ENCODE measurements at regions not wholly inside any gene's neighbourhood (a gene's known extent, or its start where the extent isn't known, plus 50 kb on each side); places are given as distances from the start of the nearest gene placed in this dataset.
A peak's percentile ranks its signal among the peaks of the same experiment; 100 is the strongest.
"Not testable (repeated sequence)": the region's sequence is repeated elsewhere in the genome, so short reads cannot be mapped to it uniquely, and the experiment has no call there.

GRCh38 chr7:55299273-55299967 is 65.7 kb upstream of the LANCL2 start:
- DNase-seq (ENCODE audit: low read depth in 2 of 3, low spot score in 1 of 3): no peak

DNA sequence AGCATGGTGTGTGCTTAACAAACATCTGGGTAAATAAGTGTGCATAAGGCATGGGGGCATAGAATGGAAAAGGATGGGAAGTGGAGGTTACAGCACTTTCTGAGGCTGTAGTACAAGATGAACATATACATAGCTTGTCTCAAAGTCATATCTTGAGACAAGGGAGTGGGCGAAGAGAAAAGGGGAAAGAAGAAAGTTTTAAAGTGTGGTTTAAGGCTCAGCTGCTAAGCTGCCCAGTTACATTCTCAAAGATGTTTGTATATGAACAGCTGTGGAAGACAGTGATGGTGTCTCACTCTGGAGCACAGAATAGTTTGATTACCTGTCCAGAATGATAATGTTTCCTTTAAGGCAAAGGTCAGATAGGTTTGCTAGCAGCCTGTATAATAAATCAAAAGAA is 61.9 kb upstream of the LANCL2 start:
- DNase-seq (ENCODE audit: low read depth in 2 of 3, low spot score in 1 of 3): no peak

GRCh38 chr7:55304018-55304762 is 60.9 kb upstream of the LANCL2 start:
- no peak for DNase-seq (ENCODE audit: low read depth in 2 of 3, low spot score in 1 of 3)

DNA sequence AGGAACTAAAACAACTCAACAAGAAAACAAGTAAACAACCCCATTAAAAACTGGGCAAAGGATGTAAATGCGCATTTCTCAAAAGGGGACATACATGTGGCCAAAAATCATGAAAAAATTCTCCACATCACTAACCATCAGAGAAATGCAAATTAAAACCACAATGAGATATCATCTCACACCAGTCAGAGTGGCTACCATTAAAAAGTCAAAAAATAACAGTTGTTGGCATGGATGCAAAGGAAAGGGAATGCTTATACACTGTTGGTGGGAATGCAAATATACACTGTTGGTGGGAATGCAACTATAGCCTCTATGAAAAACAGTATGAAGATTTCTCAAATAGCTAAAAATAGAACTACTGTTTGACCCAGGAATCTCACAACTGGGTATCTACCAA is 60.0 kb upstream of the LANCL2 start:
- DNase-seq (ENCODE audit: low read depth in 2 of 3, low spot score in 1 of 3): no peak

DNA sequence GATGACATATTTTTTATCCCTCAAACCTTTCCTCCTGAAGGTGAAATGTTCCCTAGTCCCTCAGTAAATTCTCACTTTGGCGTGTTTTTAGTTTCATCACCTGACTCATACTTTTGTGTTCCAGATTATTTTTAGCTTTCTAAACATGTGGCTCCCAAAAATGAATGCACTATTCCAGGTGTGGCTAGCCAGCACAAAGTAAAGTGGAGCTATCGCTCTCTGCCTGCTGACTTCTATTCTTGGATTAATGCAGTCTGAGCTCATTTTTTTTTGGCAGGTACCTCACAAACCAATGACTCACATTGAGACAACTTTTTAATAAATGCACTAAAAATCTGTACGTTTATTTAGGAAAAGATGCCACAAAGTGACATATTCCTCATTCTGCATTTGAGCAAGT is 58.8 kb upstream of the LANCL2 start:
- DNase-seq (ENCODE audit: low read depth in 2 of 3, low spot score in 1 of 3): no peak

DNA sequence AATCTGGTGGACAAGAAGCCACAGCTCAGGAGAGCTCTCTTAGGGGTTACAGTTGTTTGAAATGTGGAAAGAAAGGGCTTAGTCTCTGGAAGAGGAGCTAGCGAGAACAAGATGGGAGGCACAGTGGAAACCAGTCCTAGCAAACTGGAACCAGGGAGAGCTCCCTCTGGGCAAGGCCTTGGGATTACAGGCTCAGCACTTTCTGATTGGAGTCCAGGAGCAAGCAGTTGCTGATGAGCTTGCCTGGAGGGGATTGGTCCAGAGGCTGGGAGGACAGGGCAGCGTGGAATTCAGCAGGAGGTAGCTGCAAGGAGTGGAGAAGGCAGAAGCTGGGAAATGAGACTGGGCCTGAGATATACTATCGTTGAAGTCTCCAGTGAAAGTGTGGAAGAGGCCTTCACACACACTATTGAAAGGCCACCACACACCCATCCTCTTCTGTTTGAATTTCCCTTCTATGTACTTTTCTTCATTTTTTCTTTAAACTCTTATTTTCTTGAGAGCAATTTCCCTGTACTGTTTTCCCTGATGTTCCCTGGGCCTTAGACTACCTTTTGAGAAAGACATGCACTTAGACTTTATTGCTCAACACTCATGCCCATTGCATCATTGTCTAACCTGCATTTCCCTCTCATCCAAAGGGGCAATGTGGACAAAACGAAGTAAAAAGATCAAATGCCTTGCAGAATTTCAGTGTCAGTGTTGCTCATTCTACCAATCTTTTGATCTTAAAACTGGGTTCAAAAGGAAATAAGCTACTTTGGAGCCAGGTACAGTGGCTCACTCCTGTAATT is 57.8 kb upstream of the LANCL2 start:
- no peak for DNase-seq (ENCODE audit: low read depth in 2 of 3, low spot score in 1 of 3)

DNA sequence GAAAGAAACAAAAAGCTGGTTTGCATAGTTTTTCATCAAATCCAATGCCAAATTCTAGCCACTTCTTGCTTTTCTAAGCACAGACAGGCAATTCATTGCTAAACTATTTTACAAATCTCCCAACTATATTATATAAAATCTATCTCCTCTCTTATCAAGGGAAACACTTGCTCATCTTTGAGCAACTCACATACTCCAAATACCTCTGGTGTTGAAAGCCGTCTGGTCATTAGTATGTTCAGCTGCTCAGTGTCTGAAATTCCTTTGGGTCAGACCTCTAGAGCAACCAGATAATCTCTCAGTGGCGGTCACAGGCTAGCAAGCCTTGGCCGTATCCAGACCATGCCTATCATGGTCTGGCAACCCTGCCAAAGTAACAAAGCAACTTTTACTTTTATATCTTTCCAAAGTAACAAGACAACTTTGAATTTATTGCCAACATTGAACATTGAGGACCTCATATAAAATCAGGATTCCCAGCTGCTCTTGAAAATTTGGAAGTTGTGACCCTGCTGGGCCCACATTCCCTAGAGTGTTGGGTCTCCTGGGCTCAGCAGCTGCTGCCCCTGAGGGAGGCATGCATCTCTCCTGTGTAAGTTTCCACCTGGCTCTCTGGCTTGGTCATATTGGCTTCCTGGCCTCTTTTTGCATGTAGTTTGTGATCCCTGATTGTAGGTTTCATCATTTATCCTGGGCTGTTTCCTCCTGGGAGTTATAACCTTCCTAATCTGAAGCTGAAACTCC is 56.8 kb upstream of the LANCL2 start:
- DNase-seq (ENCODE audit: low read depth in 2 of 3, low spot score in 1 of 3): no peak

DNA sequence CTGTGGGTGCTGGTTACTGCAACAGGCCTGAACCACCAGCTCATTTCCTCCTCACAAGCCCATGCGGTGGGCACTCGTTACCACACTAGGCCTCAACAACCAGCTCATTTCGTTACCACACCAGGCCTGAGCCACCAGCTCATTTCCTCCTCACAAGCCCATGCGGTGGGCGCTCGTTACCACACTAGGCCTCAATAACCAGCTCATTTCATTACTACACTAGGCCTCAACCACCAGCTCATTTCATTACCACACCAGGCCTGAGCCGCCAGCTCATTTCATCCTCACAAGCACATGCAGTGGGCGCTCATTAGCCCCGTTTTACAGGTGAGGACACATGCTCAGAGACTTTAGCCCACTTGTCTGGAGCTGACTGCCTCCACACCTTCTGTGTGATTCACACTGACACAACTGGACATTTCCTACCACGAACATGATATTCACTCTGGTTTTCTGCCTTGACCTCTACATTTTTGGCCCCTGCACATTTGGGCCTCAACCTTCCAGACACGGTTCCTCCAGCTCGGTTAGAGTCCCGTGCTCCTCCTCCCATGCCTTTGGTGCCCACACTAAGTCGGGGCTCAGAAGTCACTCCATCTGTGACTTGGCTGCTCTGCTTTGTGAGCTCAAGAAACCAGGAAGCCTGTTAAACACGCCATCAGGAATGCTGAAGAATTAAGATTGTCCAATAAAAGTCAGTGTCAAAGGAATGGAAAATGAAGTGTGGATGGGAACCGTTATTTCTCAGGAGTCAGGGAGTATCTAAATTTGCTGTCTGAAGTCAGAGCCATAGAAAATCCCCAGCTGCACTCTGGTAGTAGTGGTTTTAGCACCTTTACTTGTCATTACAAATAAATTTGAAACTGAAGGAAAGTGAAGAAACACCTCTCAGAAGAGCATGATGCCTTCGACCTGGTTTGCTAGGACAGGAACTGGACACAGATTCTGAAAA is 55.8 kb upstream of the LANCL2 start:
- peak; percentile 40 to 78 (median 63) for DNase-seq (ENCODE audit: low read depth in 2 of 3, low spot score in 1 of 3)

DNA sequence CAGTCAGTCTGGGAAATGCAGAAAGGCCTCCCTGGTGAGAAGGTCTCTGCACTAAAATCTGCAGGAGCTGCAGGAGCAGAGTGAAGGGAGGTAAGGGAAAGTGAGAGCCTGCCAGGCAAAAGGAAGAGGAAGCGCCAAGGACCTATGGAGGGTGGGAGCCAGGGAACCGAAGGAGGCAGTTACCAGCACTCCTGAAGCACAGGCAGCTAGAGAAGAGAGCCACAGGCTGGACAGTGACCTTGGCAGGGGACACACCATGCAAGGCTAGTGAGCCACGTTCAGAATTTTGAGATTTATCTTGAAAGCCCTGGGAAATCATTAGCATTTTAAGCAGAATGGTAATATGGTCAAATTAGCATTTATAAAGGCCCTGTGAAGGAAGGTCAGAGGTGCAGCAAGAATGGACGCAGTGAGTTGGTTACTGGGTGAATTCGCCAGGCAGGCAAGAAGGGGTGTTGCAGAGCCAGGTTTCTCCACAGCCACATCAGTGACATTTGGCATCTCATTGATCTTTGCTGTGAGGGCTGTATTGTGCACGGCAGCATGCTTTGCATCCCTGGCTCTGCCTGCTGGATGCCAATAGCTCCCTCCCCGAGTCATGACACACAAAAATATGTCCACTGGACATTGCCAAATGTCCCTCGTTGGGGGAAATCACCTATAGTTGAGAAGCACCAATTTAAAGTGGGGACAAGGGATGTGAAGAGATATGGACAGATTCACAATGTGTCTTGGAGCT is 54.7 kb upstream of the LANCL2 start:
- DNase-seq (ENCODE audit: low read depth in 2 of 3, low spot score in 1 of 3): no peak

GRCh38 chr7:55311892-55312291 is 53.2 kb upstream of the LANCL2 start:
- not testable (repeated sequence) for DNase-seq (ENCODE audit: low read depth in 2 of 3, low spot score in 1 of 3)

GRCh38 chr7:55313671-55314070 is 51.5 kb upstream of the LANCL2 start:
- DNase-seq (ENCODE audit: low read depth in 2 of 3, low spot score in 1 of 3): not testable (repeated sequence)

DNA sequence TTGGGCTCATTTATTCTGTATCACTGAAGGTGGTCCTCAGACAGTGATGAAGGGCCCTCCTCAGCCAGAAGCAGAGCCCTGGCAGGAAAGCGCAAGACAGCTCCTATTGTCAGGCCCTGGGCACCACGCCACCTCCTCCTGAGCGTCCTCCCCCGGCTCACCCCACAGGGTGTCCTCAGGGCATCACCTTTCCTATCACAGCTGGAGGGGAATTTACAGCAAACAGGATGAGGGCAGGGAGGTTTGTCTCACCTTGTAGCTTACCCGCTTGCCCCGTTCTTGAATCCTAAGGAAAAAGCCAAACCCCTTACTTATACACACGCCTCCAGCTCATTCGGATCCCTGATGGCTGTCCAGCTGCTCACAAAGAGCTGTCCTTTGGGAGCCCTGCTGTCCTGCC is 50.2 kb upstream of the LANCL2 start:
- DNase-seq (ENCODE audit: low read depth in 2 of 3, low spot score in 1 of 3): no peak
